MCF 10A (cell line): ENCODE measurements at regions not wholly inside any gene's neighbourhood (a gene's known extent, or its start where the extent isn't known, plus 50 kb on each side); places are given as distances from the start of the nearest gene placed in this dataset.

Experiments used
- BruUV-seq: library from RNA; stranded (reverse); fragments of 400-500 nt; replicated peaks from 2 replicates; lab custom pipeline; 2021; lab: Mats Ljungman, UMichigan
- CTCF ChIA-PET: fragments of 300-600 bp; sonication (Branson Sonifier 250); formaldehyde crosslinking; extraction: SDS; loops from one replicate; lab custom pipeline; 2021; ENCODE audit warnings: antibody characterized with exemption, inconsistent platforms; lab: Yijun Ruan, JAX
- POLR2A ChIA-PET: fragments of 300-600, 350-650 bp; sonication (Branson Sonifier 250); formaldehyde crosslinking; extraction: SDS; loops from one replicate; lab custom pipeline; 2020; ENCODE audit warnings: antibody characterized with exemption, inconsistent platforms; lab: Yijun Ruan, JAX
- DNase-seq: peaks from one replicate; pipeline ENCODE4 v3.0.0-alpha.2; 2018; ENCODE audit not compliant: unreplicated experiment
- H3K27ac Mint-ChIP-seq: one replicate; pipeline ENCODE4 v1.8.0; 2022; ENCODE audit warnings: mild to moderate bottlenecking, low read depth, mixed read lengths; ENCODE audit not compliant: unreplicated experiment
- H3K27me3 Mint-ChIP-seq: one replicate; pipeline ENCODE4 v1.8.0; 2022; ENCODE audit warnings: mixed read lengths; ENCODE audit not compliant: insufficient read depth, unreplicated experiment
- H3K36me3 Mint-ChIP-seq: one replicate; pipeline ENCODE4 v1.8.0; 2022; ENCODE audit warnings: mild to moderate bottlenecking, moderate library complexity, mixed read lengths; ENCODE audit not compliant: insufficient read depth, unreplicated experiment
- H3K4me1 Mint-ChIP-seq: one replicate; pipeline ENCODE4 v1.8.0; 2022; ENCODE audit warnings: mixed read lengths; ENCODE audit not compliant: insufficient read depth, unreplicated experiment
- H3K4me3 Mint-ChIP-seq: one replicate; pipeline ENCODE4 v1.8.0; 2022; ENCODE audit warnings: mild to moderate bottlenecking, moderate library complexity, mixed read lengths; ENCODE audit not compliant: unreplicated experiment
- H3K9me3 Mint-ChIP-seq: one replicate; pipeline ENCODE4 v1.8.0; 2022; ENCODE audit warnings: mixed read lengths; ENCODE audit not compliant: unreplicated experiment
- CTCF ChIP-seq: fragments of 200-600 bp; IDR thresholded peaks from one replicate; pipeline ENCODE4 v1.8.0; 2022; ENCODE audit warnings: antibody characterized with exemption, mild to moderate bottlenecking; ENCODE audit not compliant: unreplicated experiment
- intact Hi-C: fragments of 100-400 bp; cut with micrococcal nuclease; formaldehyde crosslinking; loops from 2 replicates; pipeline ENCODE4 v1.14.1; 2022

DNA sequence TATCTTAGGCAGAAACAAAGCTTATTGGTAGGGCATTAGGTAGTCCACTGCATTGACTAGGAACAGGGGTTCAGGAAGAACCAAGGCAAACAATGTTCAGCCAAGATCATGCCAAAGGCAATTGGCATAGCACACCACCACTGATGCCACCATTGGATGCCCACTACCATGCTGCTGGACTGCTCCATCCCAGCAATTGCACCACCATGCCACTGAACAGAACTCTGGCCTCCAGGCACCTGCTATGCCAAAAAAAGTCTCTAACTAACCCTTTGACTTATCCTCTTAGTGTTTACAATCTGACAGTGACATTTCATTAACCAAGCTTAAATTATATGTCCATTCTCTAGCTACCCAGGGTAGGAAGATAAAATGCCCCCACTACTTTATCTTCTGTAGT lies 509.6 kb upstream of the CAMK1G start:
- CTCF ChIA-PET, result interaction anchor here (0.5 kb wide), 3 partner anchors 421 to 1001 kb away, joined by 3 read pairs; no protein-coding TSS in a partner anchor
- BruUV-seq, result no TSS peak
- H3K4me1 Mint-ChIP-seq, result no peaks in the 10 kb centered on the region
- H3K4me3 Mint-ChIP-seq, result no peak overlapping the region
- intact Hi-C loops, result no loop called here
- TF ChIP-seq CTCF, result no peak
- H3K36me3 Mint-ChIP-seq, result no peaks in the 10 kb centered on the region
- no peaks in the 10 kb centered on the region for H3K27me3 Mint-ChIP-seq
- H3K27ac Mint-ChIP-seq, result no peak overlapping the region
- DNase-seq, result no peak
- POLR2A ChIA-PET, result no interaction called here
- no peaks in the 10 kb centered on the region for H3K9me3 Mint-ChIP-seq

- TF ChIP-seq CTCF, result no peak
- DNase-seq, result no peak
- H3K4me3 Mint-ChIP-seq, result no peak overlapping the region
- BruUV-seq, result no TSS peak
- POLR2A ChIA-PET, result interaction anchor here (0.6 to 1.0 kb wide), 3 partner anchors 25 to 316 kb away, joined by 3 to 4 read pairs (median 3); no protein-coding TSS in a partner anchor
- H3K4me1 Mint-ChIP-seq, result no peaks in the 10 kb centered on the region
- intact Hi-C loops, result no loop called here
- no peaks in the 10 kb centered on the region for H3K27me3 Mint-ChIP-seq
- no peaks in the 10 kb centered on the region for H3K9me3 Mint-ChIP-seq
- no peaks in the 10 kb centered on the region for H3K36me3 Mint-ChIP-seq
- CTCF ChIA-PET, result interaction anchor here (0.5 to 1.7 kb wide), 3 partner anchors 133 to 1002 kb away, joined by 3 to 8 read pairs (median 3); no protein-coding TSS in a partner anchor
- H3K27ac Mint-ChIP-seq, result no peak overlapping the region
These were observed 508.8 kb upstream of the CAMK1G start for GRCh38 chr1:209074575-209075250.

GRCh38 chr1:209076688-209077087 lies 506.8 kb upstream of the CAMK1G start:
- intact Hi-C loops, result loop anchor here (1.0 to 2.0 kb wide), 6 partner anchors 114 to 414 kb away; no protein-coding TSS in a partner anchor
- H3K36me3 Mint-ChIP-seq, result no peaks in the 10 kb centered on the region
- POLR2A ChIA-PET, result interaction anchor here (1.0 kb wide), 1 partner anchor 24 kb away, joined by 4 read pairs; no protein-coding TSS in a partner anchor
- H3K4me1 Mint-ChIP-seq, result peaks cover 15% of the 10 kb centered on the region
- no peak overlapping the region for H3K4me3 Mint-ChIP-seq
- no peak overlapping the region for H3K27ac Mint-ChIP-seq
- CTCF ChIA-PET, result interaction anchor here (0.8 to 2.2 kb wide), 2 partner anchors 127 to 131 kb away, joined by 3 to 7 read pairs; no protein-coding TSS in a partner anchor
- no peaks in the 10 kb centered on the region for H3K27me3 Mint-ChIP-seq
- peak; percentile 68 for TF ChIP-seq CTCF
- BruUV-seq, result no TSS peak
- no peaks in the 10 kb centered on the region for H3K9me3 Mint-ChIP-seq
- DNase-seq, result peak; percentile 84

GRCh38 chr1:209080170-209080781 lies 503.2 kb upstream of the CAMK1G start:
- peak; percentile 36 for DNase-seq
- no TSS peak for BruUV-seq
- H3K4me1 Mint-ChIP-seq, result peaks cover 15% of the 10 kb centered on the region
- H3K27me3 Mint-ChIP-seq, result no peaks in the 10 kb centered on the region
- no peaks in the 10 kb centered on the region for H3K9me3 Mint-ChIP-seq
- H3K4me3 Mint-ChIP-seq, result no peak overlapping the region
- no peak for TF ChIP-seq CTCF
- POLR2A ChIA-PET, result no interaction called here
- no peak overlapping the region for H3K27ac Mint-ChIP-seq
- H3K36me3 Mint-ChIP-seq, result no peaks in the 10 kb centered on the region
- intact Hi-C loops, result no loop called here
- CTCF ChIA-PET, result interaction anchor here (0.6 to 1.5 kb wide), 4 partner anchors 17 to 169 kb away, joined by 3 to 5 read pairs (median 4); no protein-coding TSS in a partner anchor
